Left cardiac atrium (tissue), 4 donors: ENCODE measurements at regions not wholly inside any gene's neighbourhood (a gene's known extent, or its start where the extent isn't known, plus 50 kb on each side); places are given as distances from the start of the nearest gene placed in this dataset.
"Not testable (repeated sequence)": the region's sequence is repeated elsewhere in the genome, so short reads cannot be mapped to it uniquely, and the experiment has no call there.

Experiments used
- ATAC-seq, 2 donors: fragments of 200-7000 bp; cut with Tn5 transposase; one replicate each; pipeline ENCODE4 v1.9.1; 2020; ENCODE audit warnings: mild to moderate bottlenecking in 2 of 2, moderate library complexity in 2 of 2
- DNase-seq: peaks from one replicate; pipeline ENCODE4 v3.0.0-alpha.2; 2020
- intact Hi-C, 2 donors: fragments of 100-400 bp; cut with DNase I; formaldehyde crosslinking; loops; one replicate each; pipeline versions ENCODE4 v1.14.1 to v1.15.1; 2022 to 2023
- donor health status: DM: no; HTN: yes; CAD: no.
- donor health status: DM: no; HTN: yes; CAD: no; lungs with severe emphysema.
- donor health status: DM: yes; HTN: yes; CAD: no.
- donor health status: Dilated cardiomyopathy.

DNA sequence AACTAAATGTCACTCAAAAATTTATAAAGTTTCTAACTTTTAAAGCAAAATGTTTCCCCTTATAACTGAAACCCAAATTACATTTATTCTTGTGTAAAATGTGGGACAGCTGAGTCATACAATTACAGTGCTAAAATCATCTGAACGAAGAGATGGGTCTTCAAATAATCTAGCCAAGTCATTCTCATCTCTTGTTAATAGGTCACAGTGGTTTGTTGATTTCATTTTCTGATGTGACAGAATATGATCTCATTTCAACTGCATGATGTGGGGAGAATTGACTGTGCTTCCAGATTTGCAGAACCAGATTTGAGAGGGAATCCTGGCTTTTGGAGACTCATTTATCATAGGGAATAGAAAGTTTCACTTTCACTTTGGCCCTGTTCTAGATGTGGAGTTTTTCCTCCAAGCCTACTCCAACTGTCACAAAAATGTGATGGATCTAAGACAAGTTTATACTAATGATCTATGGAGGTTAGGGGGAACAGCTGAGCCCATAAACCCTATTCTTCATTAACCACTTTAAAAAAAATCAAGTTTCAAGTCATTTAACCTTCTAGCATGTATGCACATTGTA, 685.0 kb downstream of the PDCD6IP start:
- intact Hi-C loops = no loop called here

DNA sequence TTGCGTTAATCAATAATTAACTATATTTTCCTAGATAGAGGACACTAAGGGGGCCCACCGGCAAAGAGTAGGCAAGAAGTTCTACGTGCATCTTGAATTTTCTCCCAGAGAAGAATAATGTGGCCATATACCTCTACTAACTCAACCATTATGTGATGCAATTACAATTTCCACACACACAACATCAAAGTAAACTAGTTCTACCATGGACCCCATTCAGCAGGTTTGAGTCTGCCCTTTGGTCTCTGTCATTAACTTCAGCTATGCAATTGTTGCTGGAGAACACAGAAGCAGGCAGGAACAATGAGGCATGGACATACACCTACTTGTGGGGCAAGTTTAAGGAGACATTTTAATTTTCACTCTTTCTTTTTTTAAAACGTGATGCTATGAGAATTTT, 705.9 kb downstream of the PDCD6IP start:
- intact Hi-C loops = no loop called here
- DNase-seq = no peak
- ATAC-seq = no peak

More for the DNA sequence above, 685.0 kb downstream of the PDCD6IP start:
- no peak for ATAC-seq
- DNase-seq = no peak

DNA sequence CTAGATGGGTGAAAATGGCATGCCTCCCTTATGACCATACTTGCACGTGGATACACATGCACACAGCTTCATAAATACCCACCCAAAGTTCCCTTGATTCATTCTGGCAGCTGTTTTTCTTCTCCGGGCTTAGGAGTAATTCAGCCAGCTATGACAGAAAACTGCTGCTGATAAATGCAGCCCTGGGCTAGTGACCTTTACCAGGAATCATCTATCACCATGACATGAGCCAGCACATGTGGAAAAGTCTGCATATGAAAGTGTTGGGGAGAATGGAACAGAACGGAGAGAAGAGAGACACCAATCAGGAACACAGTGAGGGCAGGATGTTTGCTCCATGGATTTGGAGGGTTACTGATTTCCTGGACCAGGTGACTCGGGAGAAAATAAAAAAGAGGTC, 706.3 kb downstream of the PDCD6IP start:
- ATAC-seq = peak in 1 of 2 donors; percentile 24

DNA sequence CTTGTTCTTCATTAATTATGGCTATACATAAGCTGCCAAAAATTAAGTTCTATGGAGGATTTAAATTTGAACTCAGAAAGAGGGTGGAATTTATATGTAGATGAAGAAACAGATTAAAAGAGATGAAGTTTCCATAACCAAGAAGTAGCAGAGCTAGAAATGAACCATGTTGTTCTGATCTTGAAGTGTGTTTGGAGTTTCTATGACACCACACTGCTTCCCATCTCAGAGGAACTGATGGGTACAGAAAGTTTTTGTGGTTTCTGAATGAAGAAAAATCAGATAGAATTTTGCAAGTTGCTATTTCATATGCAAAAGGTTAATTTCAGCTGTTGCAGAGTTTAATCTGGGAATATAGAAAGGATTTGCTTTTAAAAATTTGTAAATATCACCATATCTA, 710.3 kb downstream of the PDCD6IP start:
- ATAC-seq (no peak), DNase-seq (no peak)
- intact Hi-C loops = no loop called here

More for the DNA sequence above, 706.3 kb downstream of the PDCD6IP start:
- no peak for DNase-seq
- intact Hi-C loops = no loop called here

DNA sequence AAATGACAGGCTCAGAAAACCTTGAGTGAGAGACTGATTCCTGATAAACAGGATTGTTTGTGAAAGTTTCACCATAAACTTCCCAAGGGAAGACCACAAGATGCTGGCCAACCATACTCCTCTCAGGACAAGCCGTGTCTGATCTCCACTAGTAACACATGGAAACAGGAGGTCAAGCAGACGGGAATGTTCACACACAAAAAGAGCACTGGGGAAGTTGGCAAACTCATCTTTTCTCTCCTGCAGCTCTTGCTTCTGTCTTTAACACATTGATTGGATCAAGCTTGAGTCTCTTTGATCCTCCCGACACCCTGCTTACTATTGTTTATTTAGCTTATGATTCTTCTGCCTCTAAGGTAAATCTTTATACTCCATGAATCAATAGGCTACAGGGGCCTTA, 713.5 kb downstream of the PDCD6IP start:
- DNase-seq (no peak), ATAC-seq (no peak)
- intact Hi-C loops = no loop called here

DNA sequence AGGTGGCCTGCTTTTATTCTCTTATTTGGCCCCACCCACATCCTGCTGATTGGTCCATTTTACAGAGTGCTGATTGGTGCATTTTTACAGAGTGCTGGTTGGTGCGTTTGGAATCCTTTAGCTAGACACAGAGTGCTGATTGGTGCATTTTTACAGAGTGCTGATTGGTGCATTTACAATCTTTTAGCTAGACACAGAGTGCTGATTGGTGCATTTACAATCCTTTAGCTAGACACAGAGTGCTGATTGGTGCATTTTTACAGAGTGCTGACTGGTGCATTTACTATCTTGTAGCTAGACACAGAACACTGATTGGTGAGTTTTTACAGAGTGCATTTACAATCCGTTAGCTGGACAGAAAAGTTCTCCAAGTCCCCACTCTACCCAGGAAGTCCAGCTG, 720.6 kb downstream of the PDCD6IP start:
- intact Hi-C loops, DNase-seq, ATAC-seq: not testable (repeated sequence)

DNA sequence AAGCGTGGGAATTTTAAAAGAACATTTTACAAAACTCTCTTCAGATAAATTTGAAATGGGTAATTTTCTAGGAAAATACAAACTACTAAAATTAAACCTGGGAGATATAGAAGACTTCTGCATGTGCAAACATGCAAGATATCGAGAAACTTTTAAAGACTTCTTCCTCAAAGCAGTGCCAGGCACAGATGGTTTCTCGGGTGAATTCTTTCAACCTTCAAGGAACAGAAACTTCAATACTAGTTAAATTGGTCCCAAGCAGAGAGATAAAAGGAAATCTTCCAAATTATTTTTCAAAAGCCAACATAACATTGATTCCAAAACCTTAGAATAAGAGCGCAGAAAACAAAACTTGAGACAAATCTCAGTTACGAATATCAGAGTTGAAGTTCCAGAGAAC, 732.7 kb downstream of the PDCD6IP start:
- intact Hi-C loops = no loop called here
- DNase-seq (no peak), ATAC-seq (no peak)

DNA sequence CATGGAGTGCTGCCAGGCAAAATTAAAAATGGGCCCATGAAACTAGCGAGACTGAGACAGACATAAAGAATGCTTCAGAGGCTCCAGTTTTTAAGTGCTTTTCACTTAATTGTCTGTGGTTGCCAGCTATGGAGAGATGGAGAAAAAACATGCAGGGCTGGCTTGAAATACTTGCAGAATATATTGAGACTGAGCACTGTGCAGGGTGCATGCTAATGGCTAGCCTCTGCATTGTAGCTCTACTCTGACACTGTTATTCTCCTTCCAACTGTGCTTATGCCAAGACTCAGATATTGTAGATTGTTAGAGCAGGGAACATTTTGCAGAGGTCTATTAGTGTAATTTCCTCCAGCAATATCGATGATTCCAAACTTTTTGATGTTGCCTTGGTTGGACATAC, 735.0 kb downstream of the PDCD6IP start:
- ATAC-seq (peak in 1 of 2 donors; percentile 64), DNase-seq (no peak)
- intact Hi-C loops = no loop called here

DNA sequence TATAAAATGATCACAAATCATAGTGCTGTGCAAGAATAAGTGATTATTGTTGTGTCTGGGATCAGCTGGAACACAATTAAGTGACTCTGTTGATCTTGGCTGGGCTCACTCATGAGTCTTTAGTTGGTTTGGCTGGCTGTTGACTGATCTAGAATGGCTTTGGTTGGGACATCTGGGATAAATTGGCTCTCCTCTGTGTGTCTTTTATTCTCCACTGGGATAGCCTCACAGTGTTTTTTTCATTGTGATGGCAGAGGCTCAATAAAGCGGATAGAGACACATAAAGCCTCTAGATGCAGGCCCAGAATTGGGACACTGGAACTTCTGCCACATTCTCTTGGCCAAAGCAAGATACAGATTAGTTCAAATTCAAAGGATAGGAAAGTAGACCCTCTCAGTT, 735.6 kb downstream of the PDCD6IP start:
- ATAC-seq (peak; percentile 68 to 92), DNase-seq (no peak)
- intact Hi-C loops = no loop called here

DNA sequence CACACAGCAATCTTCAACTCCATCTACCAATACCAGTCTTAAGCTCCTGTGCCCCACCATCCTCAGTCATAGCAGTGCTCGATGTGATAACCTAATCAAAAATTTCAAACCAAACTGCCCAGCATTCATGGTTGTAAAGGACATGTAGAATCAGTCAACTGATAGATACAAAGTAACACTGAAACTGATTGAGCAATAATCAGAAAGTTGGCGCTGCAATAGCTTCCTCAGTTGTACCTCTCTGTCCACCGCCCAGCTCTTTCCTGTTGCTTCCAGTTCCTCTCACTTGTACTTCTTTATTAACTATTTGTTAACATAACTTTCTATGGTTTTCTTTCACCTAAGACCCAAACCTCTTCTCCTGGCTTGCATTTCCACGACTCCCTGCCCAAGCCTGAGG, 745.7 kb downstream of the PDCD6IP start:
- intact Hi-C loops = no loop called here
- ATAC-seq (no peak), DNase-seq (no peak)

DNA sequence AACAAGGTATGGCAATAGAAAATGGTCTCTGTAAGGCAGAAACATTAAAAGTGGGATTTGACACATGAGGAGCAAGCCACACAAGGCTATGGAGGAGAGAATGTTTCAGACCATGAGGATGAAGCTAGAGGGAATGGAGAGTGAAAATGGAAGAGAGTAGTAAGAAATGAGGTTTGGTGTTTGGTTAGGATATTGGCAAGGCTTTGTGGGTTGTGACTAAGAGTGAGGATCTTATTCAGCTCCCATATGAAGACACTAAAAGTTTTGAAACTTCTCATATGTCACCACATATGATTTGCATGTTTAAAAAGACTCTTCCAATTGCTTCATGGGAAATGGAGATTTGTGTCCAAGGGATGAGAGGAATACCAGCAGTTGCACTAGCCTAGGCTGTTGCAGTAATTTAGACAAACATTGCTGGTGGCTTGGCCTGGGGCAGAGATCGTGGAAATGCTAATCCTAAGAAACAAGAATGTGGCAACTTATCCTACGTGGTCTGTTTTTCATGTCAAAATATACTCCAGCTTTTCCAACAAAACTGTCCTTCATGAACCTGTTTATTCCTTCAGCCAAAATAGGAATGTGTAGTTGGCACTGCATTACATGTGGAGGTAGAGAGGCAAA, 749.0 kb downstream of the PDCD6IP start:
- DNase-seq = no peak
- no peak for ATAC-seq
- intact Hi-C loops = no loop called here

DNA sequence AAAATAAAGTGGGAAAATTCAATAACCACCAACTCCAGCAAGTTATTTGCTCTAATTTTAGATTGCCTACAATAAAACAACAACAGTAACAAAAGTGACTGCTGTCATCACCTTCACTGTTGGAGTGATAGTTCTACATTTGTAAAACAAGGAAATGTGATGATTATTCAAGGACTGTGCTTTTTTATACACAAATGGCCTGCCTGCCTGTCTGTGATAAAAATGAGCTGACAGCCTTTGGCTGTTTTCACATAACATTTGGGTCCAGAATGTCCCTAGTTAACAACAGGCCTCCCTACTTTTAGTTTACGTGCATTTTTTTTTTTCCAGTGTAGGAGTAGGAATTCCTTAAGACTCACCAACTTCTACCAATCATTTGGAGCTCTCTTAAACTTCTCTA, 768.8 kb downstream of the PDCD6IP start:
- peak; percentile 38 to 82 for ATAC-seq
- intact Hi-C loops = no loop called here
- DNase-seq = no peak

DNA sequence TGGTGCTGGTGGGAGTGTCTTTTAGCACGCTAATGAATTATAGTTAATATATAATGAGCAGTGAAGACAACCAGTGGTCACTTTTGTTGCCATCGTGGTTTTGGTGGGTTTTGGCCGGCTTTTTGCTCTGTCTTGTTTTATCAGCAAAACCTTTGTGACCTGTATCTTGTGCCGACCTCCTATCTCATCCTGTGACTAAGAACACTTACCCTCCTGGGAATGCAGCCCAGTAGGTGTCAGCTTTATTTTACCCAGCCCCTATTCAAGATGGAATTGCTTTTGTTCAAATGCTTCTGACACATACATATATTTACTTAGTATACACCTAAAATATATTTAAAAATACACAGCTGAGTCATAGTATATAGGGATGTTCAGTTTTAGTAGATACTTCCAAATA, 770.3 kb downstream of the PDCD6IP start:
- DNase-seq (no peak), ATAC-seq (peak; percentile 43 to 44)
- intact Hi-C loops = no loop called here

DNA sequence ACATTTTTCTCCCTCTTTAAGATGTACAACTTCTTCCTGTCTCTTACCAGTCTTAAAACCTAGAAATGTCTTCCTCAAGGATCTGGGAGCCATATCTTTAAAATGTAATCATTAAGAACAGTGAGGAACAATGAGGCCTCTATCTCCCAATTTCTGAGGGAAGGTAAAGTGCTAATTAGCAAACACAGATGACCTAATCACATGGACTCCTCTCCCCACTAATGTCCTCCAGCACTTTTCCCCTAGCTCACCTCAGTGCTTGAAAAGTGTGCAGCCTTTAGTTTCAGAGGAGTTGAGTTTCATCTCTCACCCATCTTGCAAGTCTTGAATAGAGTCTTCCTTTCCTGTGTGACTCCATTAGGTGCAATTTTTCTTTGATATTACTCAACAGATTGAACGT, 771.0 kb downstream of the PDCD6IP start:
- DNase-seq = no peak
- intact Hi-C loops = no loop called here
- ATAC-seq = no peak

DNA sequence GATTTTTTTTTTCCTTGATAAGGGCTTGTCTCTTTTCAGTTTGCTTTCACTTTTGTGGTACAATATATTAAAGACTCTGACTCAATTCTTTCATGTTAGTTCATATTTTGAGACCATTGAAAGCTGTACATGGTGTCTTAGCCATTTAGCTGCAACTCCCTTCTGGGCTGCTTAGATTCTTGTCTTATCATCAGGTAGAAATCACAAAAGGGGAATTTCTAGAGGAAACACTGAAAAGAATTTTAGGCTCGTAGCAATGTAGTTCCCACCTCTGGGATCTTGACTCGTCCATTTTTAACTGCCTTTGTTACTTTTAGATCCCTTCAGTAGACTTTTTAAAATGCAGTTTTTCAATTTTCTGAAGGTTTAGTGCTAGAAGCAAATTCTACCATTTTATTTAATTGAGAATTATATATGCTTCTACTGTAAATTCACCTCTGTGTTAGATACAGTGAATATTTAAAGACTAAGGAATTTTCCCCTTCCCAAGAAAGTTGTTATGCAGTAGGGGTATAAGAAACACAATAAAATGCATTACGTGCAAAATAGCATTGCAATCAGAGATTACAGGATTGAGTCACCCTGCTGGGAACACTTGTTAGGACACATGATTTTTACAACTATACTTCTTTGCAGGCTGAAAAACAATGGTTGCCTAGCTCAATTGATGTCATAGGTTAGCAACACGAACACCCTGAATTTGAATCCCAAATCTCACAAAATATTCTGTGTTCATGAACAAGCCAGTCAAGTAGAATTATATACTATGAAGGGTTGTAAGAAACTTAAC, 772.7 kb downstream of the PDCD6IP start:
- intact Hi-C loops = no loop called here
- ATAC-seq (no peak), DNase-seq (no peak)

DNA sequence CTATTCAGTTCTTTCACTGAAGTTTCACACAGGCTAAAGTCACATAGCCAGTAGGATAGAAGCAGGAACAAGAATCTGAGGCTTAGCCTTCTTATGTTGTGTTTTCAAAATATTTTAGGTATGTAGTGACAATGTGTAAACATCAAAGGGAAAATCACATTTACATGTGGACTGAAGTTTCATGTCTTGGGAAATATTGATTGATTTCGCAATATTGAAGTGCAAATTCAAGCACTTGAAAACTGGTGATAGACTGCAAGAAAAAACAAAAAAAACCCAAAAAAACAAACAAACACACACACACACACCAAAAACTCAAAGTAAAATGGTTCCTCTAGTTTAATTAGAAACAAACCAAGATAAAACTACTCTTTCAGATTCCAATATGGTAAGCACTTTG, 773.3 kb downstream of the PDCD6IP start:
- DNase-seq (no peak), ATAC-seq (no peak)
- intact Hi-C loops = no loop called here

DNA sequence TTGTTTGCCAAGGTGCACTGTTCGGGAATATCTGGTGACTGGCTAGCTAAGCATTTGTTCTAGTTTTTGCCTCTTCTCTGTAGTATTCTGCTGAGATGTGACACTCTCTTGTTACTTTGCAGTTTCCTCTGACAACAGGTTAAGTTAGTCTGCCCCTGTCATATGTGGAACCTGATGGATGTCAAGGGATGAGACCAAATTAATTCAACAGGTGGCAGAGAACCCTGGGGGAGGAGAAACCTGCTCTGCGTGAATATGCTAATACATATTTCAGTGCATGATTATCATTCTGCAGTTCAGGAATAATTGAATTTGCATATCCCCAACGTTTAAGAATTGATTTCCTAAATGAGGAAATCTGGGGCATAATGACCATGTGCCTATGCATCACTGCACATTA, 777.3 kb downstream of the PDCD6IP start:
- intact Hi-C loops = no loop called here
- DNase-seq (no peak), ATAC-seq (no peak)

DNA sequence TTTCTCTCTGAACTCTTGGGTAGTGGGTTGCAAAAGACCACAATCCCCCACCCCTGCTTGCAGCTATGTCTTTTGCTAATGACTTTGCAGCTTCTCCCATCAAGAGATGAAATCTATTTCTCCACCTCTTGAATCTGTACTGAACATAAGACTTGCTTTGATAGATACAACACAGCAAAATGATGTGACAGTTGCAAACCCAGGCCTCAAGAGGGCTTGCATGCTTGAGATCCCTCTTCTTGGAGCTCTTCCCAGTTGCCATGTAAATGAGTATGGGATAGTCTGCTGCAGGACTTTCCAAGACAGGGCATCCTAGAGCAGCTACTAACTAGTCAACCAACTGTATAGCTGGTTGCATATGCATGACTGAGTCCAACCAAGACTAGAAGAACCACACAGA, 783.6 kb downstream of the PDCD6IP start:
- intact Hi-C loops = no loop called here
- no peak for ATAC-seq
- no peak for DNase-seq

DNA sequence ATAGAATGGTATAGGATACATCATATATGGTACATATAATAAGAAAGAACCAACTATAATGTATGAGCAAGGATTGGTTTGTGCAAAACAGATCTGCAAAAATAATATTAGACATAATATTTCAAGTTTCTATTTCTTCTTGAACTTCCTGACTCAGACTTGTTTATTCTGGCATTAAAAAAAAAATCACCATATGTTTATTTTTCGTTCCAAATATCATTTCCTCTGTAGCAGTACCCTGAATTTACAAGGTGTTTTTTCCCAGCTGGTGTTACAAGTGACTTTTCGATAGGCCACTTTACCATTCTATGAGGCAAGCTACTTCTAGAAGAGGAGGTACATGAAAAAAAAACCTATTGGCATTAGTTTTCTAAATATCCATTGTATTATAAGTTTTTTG, 785.0 kb downstream of the PDCD6IP start:
- intact Hi-C loops = no loop called here
- no peak for DNase-seq
- no peak for ATAC-seq

DNA sequence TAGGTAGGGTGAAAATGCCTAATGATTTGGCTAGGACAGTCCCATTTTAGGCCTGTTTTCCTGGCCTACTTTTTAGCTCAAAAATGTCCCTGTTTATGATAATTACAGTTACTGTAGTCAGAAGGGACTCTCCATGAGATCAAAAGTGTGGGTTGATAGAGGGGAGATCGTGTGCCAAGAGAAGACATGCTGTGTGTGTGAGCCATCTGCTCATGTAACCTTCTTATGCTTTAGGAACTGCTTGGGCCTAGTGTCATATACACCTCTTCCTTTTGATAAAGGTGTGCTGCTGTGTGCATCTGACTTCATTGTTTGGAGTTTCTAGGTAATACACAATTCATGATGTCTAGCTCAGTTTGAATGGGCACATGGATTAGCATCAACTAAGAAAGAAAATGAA, 786.5 kb downstream of the PDCD6IP start:
- no peak for ATAC-seq
- intact Hi-C loops = no loop called here
- no peak for DNase-seq

DNA sequence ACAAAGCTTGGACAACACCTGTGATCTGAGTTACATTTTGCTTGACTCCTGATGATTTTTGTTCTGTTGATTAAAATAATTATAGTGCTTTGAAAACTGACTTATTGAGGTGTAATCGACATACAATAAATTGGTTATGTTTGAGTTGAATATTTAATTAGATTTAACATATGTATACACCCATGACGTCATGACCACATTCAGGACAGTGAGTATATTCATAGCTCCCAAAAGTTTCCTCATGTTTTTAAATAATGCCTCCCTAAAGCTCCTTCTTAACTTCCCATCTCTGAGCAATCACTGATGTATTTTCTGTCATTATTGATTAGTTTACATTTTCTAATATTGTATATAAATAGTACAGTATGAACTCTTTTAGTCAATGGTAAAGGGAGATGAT, 801.2 kb downstream of the PDCD6IP start:
- no peak for ATAC-seq
- intact Hi-C loops = no loop called here
- DNase-seq = no peak
